Activated naive CD4-positive, alpha-beta T cell treated with anti-CD3 and anti-CD28 coated beads, Interleukin-2, amount 10 ng/mL, durations not matched to agents 7 days and 5 days (primary cell): ENCODE measurements at regions not wholly inside any gene's neighbourhood (a gene's known extent, or its start where the extent isn't known, plus 50 kb on each side); places are given as distances from the start of the nearest gene placed in this dataset.

Experiments
- CTCF ChIA-PET: fragments of 350-600 bp; sonication (Branson Sonifier 250); formaldehyde crosslinking; loops from one replicate; lab custom pipeline; 2021; ENCODE audit warnings: antibody characterized with exemption; lab: Charles Lee
- DNase-seq: peaks from one replicate; pipeline ENCODE4 v3.0.0-alpha.2; 2020
- H3K27ac Mint-ChIP-seq: one replicate; pipeline ENCODE4 v1.8.0; 2021; ENCODE audit warnings: mild to moderate bottlenecking, moderate library complexity, mixed read lengths
- H3K27me3 Mint-ChIP-seq: one replicate; pipeline ENCODE4 v1.8.0; 2021; ENCODE audit warnings: mild to moderate bottlenecking, mixed read lengths
- H3K36me3 Mint-ChIP-seq: one replicate; pipeline ENCODE4 v1.8.0; 2021; ENCODE audit warnings: mixed read lengths
- H3K4me1 Mint-ChIP-seq: one replicate; pipeline ENCODE4 v1.8.0; 2021; ENCODE audit warnings: mixed read lengths
- H3K4me3 Mint-ChIP-seq: one replicate; pipeline ENCODE4 v1.8.0; 2021; ENCODE audit warnings: mild to moderate bottlenecking, moderate library complexity, mixed read lengths
- H3K9me3 Mint-ChIP-seq: one replicate; pipeline ENCODE4 v1.8.0; 2021; ENCODE audit warnings: mixed read lengths

GRCh38 chr10:110396284-110396651 lies 91.5 kb upstream of the SMNDC1 start:
- H3K9me3 Mint-ChIP-seq = no peaks in the 10 kb centered on the region
- peaks cover 33% of the 10 kb centered on the region for H3K27me3 Mint-ChIP-seq
- H3K27ac Mint-ChIP-seq = no peak overlapping the region
- no peak for DNase-seq
- H3K4me3 Mint-ChIP-seq = no peak overlapping the region
- H3K4me1 Mint-ChIP-seq = peaks cover 14% of the 10 kb centered on the region
- CTCF ChIA-PET = interaction anchor here (0.6 to 2.8 kb wide), 3 partner anchors 15 to 42 kb away, joined by 3 to 13 read pairs (median 3); no protein-coding TSS in a partner anchor
- no peaks in the 10 kb centered on the region for H3K36me3 Mint-ChIP-seq

GRCh38 chr10:110397856-110398255 lies 93.1 kb upstream of the SMNDC1 start:
- no peak for DNase-seq
- peaks cover 14% of the 10 kb centered on the region for H3K4me1 Mint-ChIP-seq
- H3K36me3 Mint-ChIP-seq = no peaks in the 10 kb centered on the region
- peaks cover 34% of the 10 kb centered on the region for H3K27me3 Mint-ChIP-seq
- no peak overlapping the region for H3K4me3 Mint-ChIP-seq
- H3K9me3 Mint-ChIP-seq = no peaks in the 10 kb centered on the region
- CTCF ChIA-PET = no interaction called here
- H3K27ac Mint-ChIP-seq = no peak overlapping the region

GRCh38 chr10:110398419-110399105 lies 93.8 kb upstream of the SMNDC1 start:
- H3K4me3 Mint-ChIP-seq = no peak overlapping the region
- no peaks in the 10 kb centered on the region for H3K36me3 Mint-ChIP-seq
- no peak overlapping the region for H3K27ac Mint-ChIP-seq
- H3K9me3 Mint-ChIP-seq = no peaks in the 10 kb centered on the region
- DNase-seq = no peak
- H3K4me1 Mint-ChIP-seq = peaks cover 14% of the 10 kb centered on the region
- CTCF ChIA-PET = no interaction called here
- peaks cover 35% of the 10 kb centered on the region for H3K27me3 Mint-ChIP-seq

GRCh38 chr10:110399106-110399964 lies 94.6 kb upstream of the SMNDC1 start:
- Mint-ChIP-seq H3K9me3 (no peaks in the 10 kb centered on the region), H3K27ac (no peak overlapping the region), H3K4me3 (no peak overlapping the region), H3K27me3 (peaks cover 35% of the 10 kb centered on the region), H3K4me1 (peaks cover 18% of the 10 kb centered on the region), H3K36me3 (no peaks in the 10 kb centered on the region)
- DNase-seq = no peak
- CTCF ChIA-PET = interaction anchor here (1.0 kb wide), 1 partner anchor 102 kb away, joined by 3 read pairs; no protein-coding TSS in a partner anchor

GRCh38 chr10:110399965-110400933 lies 95.5 kb upstream of the SMNDC1 start:
- no peaks in the 10 kb centered on the region for H3K36me3 Mint-ChIP-seq
- no peaks in the 10 kb centered on the region for H3K9me3 Mint-ChIP-seq
- DNase-seq = no peak
- H3K27ac Mint-ChIP-seq = no peak overlapping the region
- CTCF ChIA-PET = interaction anchor here (1.0 kb wide), 1 partner anchor 101 kb away, joined by 3 read pairs; no protein-coding TSS in a partner anchor
- peaks cover 41% of the 10 kb centered on the region for H3K27me3 Mint-ChIP-seq
- H3K4me3 Mint-ChIP-seq = no peak overlapping the region
- H3K4me1 Mint-ChIP-seq = peaks cover 19% of the 10 kb centered on the region

GRCh38 chr10:110401401-110402076 lies 96.2 kb upstream of the DUSP5 start:
- DNase-seq = no peak
- Mint-ChIP-seq H3K27me3 (peaks cover 45% of the 10 kb centered on the region), H3K27ac (no peak overlapping the region), H3K4me3 (no peak overlapping the region), H3K4me1 (peaks cover 12% of the 10 kb centered on the region), H3K36me3 (no peaks in the 10 kb centered on the region), H3K9me3 (no peaks in the 10 kb centered on the region)
- CTCF ChIA-PET = no interaction called here

- no peak overlapping the region for H3K27ac Mint-ChIP-seq
- CTCF ChIA-PET = no interaction called here
- H3K4me1 Mint-ChIP-seq = peaks cover 12% of the 10 kb centered on the region
- no peaks in the 10 kb centered on the region for H3K36me3 Mint-ChIP-seq
- H3K4me3 Mint-ChIP-seq = no peak overlapping the region
- no peak for DNase-seq
- peaks cover 49% of the 10 kb centered on the region for H3K27me3 Mint-ChIP-seq
- no peaks in the 10 kb centered on the region for H3K9me3 Mint-ChIP-seq
Observed at GRCh38 chr10:110402077-110402416, 95.7 kb upstream of the DUSP5 start.

GRCh38 chr10:110403593-110403992 lies 94.1 kb upstream of the DUSP5 start:
- Mint-ChIP-seq H3K9me3 (no peaks in the 10 kb centered on the region), H3K36me3 (no peaks in the 10 kb centered on the region), H3K4me3 (no peak overlapping the region), H3K4me1 (peaks cover 11% of the 10 kb centered on the region), H3K27ac (no peak overlapping the region), H3K27me3 (peaks cover 57% of the 10 kb centered on the region)
- DNase-seq = no peak
- CTCF ChIA-PET = no interaction called here

- Mint-ChIP-seq H3K36me3 (no peaks in the 10 kb centered on the region), H3K4me1 (peaks cover 6% of the 10 kb centered on the region), H3K4me3 (no peak overlapping the region), H3K9me3 (no peaks in the 10 kb centered on the region), H3K27ac (no peak overlapping the region), H3K27me3 (peaks cover 58% of the 10 kb centered on the region)
- CTCF ChIA-PET = no interaction called here
- no peak for DNase-seq
Observed at GRCh38 chr10:110404413-110404812, 93.3 kb upstream of the DUSP5 start.

- no peak for DNase-seq
- Mint-ChIP-seq H3K36me3 (no peaks in the 10 kb centered on the region), H3K27me3 (peaks cover 58% of the 10 kb centered on the region), H3K9me3 (no peaks in the 10 kb centered on the region), H3K4me3 (no peak overlapping the region), H3K27ac (no peak overlapping the region), H3K4me1 (peaks cover 8% of the 10 kb centered on the region)
- CTCF ChIA-PET = no interaction called here
Observed at GRCh38 chr10:110404825-110405224, 92.9 kb upstream of the DUSP5 start.

- H3K4me1 Mint-ChIP-seq = peaks cover 8% of the 10 kb centered on the region
- H3K27me3 Mint-ChIP-seq = peaks cover 57% of the 10 kb centered on the region
- CTCF ChIA-PET = interaction anchor here (0.5 kb wide), 1 partner anchor 372 kb away, joined by 4 read pairs; no protein-coding TSS in a partner anchor
- DNase-seq = no peak
- no peak overlapping the region for H3K4me3 Mint-ChIP-seq
- no peak overlapping the region for H3K27ac Mint-ChIP-seq
- no peaks in the 10 kb centered on the region for H3K36me3 Mint-ChIP-seq
- no peaks in the 10 kb centered on the region for H3K9me3 Mint-ChIP-seq
Observed at GRCh38 chr10:110405380-110405779, 92.3 kb upstream of the DUSP5 start.

- Mint-ChIP-seq H3K4me1 (peaks cover 12% of the 10 kb centered on the region), H3K9me3 (no peaks in the 10 kb centered on the region), H3K36me3 (no peaks in the 10 kb centered on the region), H3K27me3 (peaks cover 63% of the 10 kb centered on the region), H3K4me3 (no peak overlapping the region), H3K27ac (no peak overlapping the region)
- DNase-seq = no peak
- CTCF ChIA-PET = interaction anchor here (1.2 to 1.8 kb wide), 2 partner anchors 14 to 53 kb away, joined by 3 to 8 read pairs; no protein-coding TSS in a partner anchor
Observed at GRCh38 chr10:110407301-110408170, 90.2 kb upstream of the DUSP5 start.
